DMS153 (cell line): ENCODE measurements at regions not wholly inside any gene's neighbourhood (a gene's known extent, or its start where the extent isn't known, plus 50 kb on each side); places are given as distances from the start of the nearest gene placed in this dataset.

ENCODE experiments used
- DNase-seq: peaks from one replicate; lab custom pipeline; 2025; lab: John Stamatoyannopoulos, UW

- DNase-seq, result no peak
These were observed 1189.1 kb downstream of the CDH9 start for GRCh38 chr5:25849270-25849669.

GRCh38 chr5:25823330-25823873 is 1178.6 kb upstream of the CDH10 start:
- DNase-seq, result no peak
